Activated T-helper 1 cell treated with anti-CD3 and anti-CD28 coated beads, Interleukin-12 subunit alpha, Interleukin-12 subunit beta, Interleukin-2, Interleukin-4 antibody, amounts not matched to agents 30 ng/mL and 10 ng/mL and 1 ng/mL, durations not matched to agents 14 hours and 24 hours and 36 hours (primary cell): ENCODE measurements at regions not wholly inside any gene's neighbourhood (a gene's known extent, or its start where the extent isn't known, plus 50 kb on each side); places are given as distances from the start of the nearest gene placed in this dataset.

Experiments
- DNase-seq: peaks from one replicate; pipeline ENCODE4 v3.0.0; 2021; ENCODE audit warnings: low spot score
- H3K27ac Mint-ChIP-seq: one replicate; pipeline ENCODE4 v1.8.0; 2021; ENCODE audit warnings: mild to moderate bottlenecking, mixed read lengths
- H3K27me3 Mint-ChIP-seq: one replicate; pipeline ENCODE4 v1.8.0; 2022; ENCODE audit warnings: mild to moderate bottlenecking, moderate library complexity, mixed read lengths; ENCODE audit not compliant: insufficient read depth
- H3K36me3 Mint-ChIP-seq: one replicate; pipeline ENCODE4 v1.8.0; 2021; ENCODE audit warnings: low read depth, mixed read lengths
- H3K4me1 Mint-ChIP-seq: one replicate; pipeline ENCODE4 v1.8.0; 2021; ENCODE audit warnings: low read depth, mixed read lengths
- H3K4me3 Mint-ChIP-seq: one replicate; pipeline ENCODE4 v1.8.0; 2021; ENCODE audit warnings: mild to moderate bottlenecking, moderate library complexity, mixed read lengths
- H3K9me3 Mint-ChIP-seq: one replicate; pipeline ENCODE4 v1.8.0; 2021; ENCODE audit warnings: mixed read lengths
- intact Hi-C: fragments of 100-400 bp; cut with micrococcal nuclease; formaldehyde crosslinking; loops from one replicate; pipeline ENCODE4 v1.15.1; 2024

DNA sequence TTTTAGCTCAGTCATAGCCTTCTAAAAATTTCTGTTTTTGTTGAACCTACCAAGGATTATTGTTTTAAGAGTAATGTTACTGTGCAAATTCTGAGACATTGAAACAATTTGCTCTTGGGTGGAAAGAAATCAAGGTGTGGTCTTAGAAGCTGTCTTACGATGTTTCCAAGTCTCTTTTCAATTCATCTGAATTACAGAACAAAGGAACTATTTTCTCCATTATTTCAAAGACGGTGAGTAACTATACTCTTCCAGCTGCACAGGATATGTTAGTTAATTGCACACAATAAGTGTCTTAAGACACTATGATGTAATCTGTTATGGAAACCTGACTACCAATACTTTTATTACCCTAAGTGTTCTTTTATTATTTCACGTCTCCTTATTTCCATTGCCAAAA is 106.8 kb upstream of the POM121L12 start:
- Mint-ChIP-seq H3K9me3 (peaks cover 31% of the 10 kb centered on the region), H3K4me3 (no peak overlapping the region), H3K27ac (no peak overlapping the region), H3K27me3 (no peaks in the 10 kb centered on the region), H3K36me3 (no peaks in the 10 kb centered on the region), H3K4me1 (no peaks in the 10 kb centered on the region)
- intact Hi-C loops: no loop called here
- DNase-seq: no peak

- Mint-ChIP-seq H3K27ac (no peak overlapping the region), H3K9me3 (peaks cover 32% of the 10 kb centered on the region), H3K4me3 (no peak overlapping the region), H3K27me3 (no peaks in the 10 kb centered on the region), H3K36me3 (no peaks in the 10 kb centered on the region), H3K4me1 (no peaks in the 10 kb centered on the region)
- intact Hi-C loops: no loop called here
- DNase-seq: no peak
Observed at GRCh38 chr7:52925332-52925731, 110.1 kb upstream of the POM121L12 start.

- H3K4me1 Mint-ChIP-seq: no peaks in the 10 kb centered on the region
- no peaks in the 10 kb centered on the region for H3K27me3 Mint-ChIP-seq
- no peaks in the 10 kb centered on the region for H3K36me3 Mint-ChIP-seq
- H3K27ac Mint-ChIP-seq: no peak overlapping the region
- intact Hi-C loops: no loop called here
- H3K4me3 Mint-ChIP-seq: no peak overlapping the region
- no peak for DNase-seq
- peaks cover 30% of the 10 kb centered on the region for H3K9me3 Mint-ChIP-seq
Observed at GRCh38 chr7:52920977-52921376, 114.5 kb upstream of the POM121L12 start.

- Mint-ChIP-seq H3K36me3 (no peaks in the 10 kb centered on the region), H3K4me1 (no peaks in the 10 kb centered on the region), H3K4me3 (no peak overlapping the region), H3K27me3 (no peaks in the 10 kb centered on the region), H3K9me3 (peaks cover 43% of the 10 kb centered on the region), H3K27ac (no peak overlapping the region)
- intact Hi-C loops: no loop called here
- DNase-seq: no peak
Observed at GRCh38 chr7:52917982-52918578, 117.4 kb upstream of the POM121L12 start.

DNA sequence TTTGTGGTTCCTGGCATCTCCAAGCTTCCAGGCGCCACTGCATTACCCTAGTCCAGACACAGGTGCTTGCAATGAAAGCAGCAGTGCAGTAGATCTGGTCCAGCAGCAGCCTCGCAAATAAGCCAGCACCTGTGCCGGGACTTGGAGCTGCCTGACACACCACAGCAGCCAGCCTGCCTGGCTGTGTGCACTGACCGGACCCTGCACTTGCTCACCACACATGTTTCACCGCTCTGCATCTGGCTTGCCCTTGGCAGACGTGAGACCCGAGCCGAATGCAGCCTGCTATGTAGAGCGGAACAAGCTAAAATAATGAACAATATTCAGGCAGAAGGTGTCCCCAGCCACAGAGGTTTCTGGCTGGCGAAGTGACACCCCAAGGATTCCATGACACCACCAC is 123.6 kb upstream of the POM121L12 start:
- Mint-ChIP-seq H3K9me3 (peaks cover 34% of the 10 kb centered on the region), H3K36me3 (no peaks in the 10 kb centered on the region), H3K27ac (no peak overlapping the region), H3K4me1 (no peaks in the 10 kb centered on the region), H3K4me3 (no peak overlapping the region), H3K27me3 (no peaks in the 10 kb centered on the region)
- no peak for DNase-seq
- intact Hi-C loops: no loop called here

DNA sequence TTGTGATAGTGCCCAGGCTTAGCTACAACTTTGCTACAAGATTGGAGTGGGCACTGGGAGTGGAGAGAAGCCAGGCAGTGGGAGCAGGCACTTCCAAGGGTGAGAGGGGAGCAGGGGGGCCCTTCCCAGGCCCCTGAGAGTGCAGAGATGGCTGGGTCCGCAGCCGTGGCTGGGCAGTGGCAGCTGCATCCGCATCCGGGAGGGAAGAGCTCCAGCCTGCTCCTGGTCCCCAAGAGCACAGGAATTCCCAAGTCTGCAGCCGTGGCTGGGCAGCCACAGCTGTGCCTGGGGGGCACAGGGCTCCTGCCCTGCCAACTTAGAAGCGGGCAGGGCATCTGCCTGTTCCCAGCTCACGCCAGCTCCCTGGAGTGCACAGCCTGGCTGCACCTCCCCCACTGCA is 124.1 kb upstream of the POM121L12 start:
- no peak overlapping the region for H3K27ac Mint-ChIP-seq
- H3K36me3 Mint-ChIP-seq: no peaks in the 10 kb centered on the region
- H3K4me3 Mint-ChIP-seq: no peak overlapping the region
- H3K4me1 Mint-ChIP-seq: no peaks in the 10 kb centered on the region
- intact Hi-C loops: no loop called here
- H3K27me3 Mint-ChIP-seq: no peaks in the 10 kb centered on the region
- DNase-seq: no peak
- peaks cover 31% of the 10 kb centered on the region for H3K9me3 Mint-ChIP-seq

DNA sequence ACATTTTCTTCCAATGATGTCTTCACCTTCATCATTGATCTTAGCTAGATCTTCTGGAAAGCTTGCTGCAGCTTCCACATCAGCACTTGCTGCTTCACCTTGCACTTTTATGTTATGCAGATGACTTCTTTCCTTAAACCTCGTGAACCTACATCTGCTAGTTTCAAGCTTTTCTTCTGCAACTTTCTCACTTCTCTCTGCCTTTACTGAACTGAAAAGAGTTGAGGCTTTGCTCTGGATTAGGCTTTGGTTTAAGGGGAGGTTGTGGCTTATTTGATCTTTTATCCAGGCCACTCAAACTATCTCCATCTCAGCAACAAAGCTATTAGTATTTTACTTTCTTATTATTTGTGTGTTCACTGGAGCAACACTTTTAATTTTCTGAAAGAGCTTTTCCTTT is 125.5 kb upstream of the POM121L12 start:
- Mint-ChIP-seq H3K4me1 (no peaks in the 10 kb centered on the region), H3K4me3 (no peak overlapping the region), H3K36me3 (no peaks in the 10 kb centered on the region), H3K27me3 (no peaks in the 10 kb centered on the region), H3K9me3 (peaks cover 35% of the 10 kb centered on the region), H3K27ac (no peak overlapping the region)
- no peak for DNase-seq
- intact Hi-C loops: no loop called here

- intact Hi-C loops: no loop called here
- no peak overlapping the region for H3K4me3 Mint-ChIP-seq
- DNase-seq: no peak
- H3K9me3 Mint-ChIP-seq: peaks cover 30% of the 10 kb centered on the region
- H3K27me3 Mint-ChIP-seq: no peaks in the 10 kb centered on the region
- no peaks in the 10 kb centered on the region for H3K4me1 Mint-ChIP-seq
- no peaks in the 10 kb centered on the region for H3K36me3 Mint-ChIP-seq
- no peak overlapping the region for H3K27ac Mint-ChIP-seq
Observed at GRCh38 chr7:52909131-52909530, 126.3 kb upstream of the POM121L12 start.

DNA sequence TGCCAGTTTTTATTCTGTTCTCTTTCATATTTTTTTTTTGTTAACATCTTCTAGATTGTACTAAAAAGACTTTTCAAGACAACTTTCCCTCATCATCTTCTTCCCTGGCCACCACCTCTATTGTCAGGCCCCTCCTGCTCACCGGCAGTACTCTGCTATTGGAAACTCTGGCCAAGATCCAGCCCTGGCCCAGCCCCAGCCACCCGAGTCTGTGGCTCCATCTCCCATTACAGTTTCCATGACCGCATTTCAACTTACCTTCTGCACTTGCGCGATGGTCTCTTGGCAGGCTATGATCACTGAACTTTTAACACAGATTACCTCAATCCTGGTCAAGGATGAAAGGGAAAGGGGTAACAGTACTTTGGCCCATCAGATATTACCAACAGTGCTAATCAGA is 137.7 kb upstream of the POM121L12 start:
- no peaks in the 10 kb centered on the region for H3K36me3 Mint-ChIP-seq
- H3K27ac Mint-ChIP-seq: no peak overlapping the region
- no peaks in the 10 kb centered on the region for H3K27me3 Mint-ChIP-seq
- no peak for DNase-seq
- H3K4me3 Mint-ChIP-seq: no peak overlapping the region
- no peaks in the 10 kb centered on the region for H3K4me1 Mint-ChIP-seq
- H3K9me3 Mint-ChIP-seq: peaks cover 20% of the 10 kb centered on the region
- intact Hi-C loops: no loop called here

GRCh38 chr7:52897288-52897687 is 138.1 kb upstream of the POM121L12 start:
- H3K36me3 Mint-ChIP-seq: no peaks in the 10 kb centered on the region

DNA sequence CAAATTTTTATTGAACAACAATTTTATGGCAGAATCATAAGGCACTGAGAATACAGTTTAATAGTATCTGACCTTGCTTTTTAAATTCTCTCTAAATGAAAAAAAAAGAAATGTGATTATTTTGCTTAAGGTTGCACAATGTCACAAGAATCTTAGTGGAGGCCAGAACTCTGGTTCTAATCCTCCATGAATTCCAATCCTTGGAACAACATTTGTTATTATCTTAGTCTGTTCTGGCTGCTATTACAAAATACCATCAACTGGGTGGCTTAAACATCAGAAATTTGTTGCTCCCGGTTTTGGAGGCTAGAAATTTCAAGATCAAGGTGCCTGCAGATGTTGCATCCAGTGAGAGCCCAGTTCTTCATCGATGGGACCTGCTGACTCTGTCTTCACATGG is 158.2 kb upstream of the POM121L12 start:
- DNase-seq: no peak
- no peaks in the 10 kb centered on the region for H3K36me3 Mint-ChIP-seq
- no peak overlapping the region for H3K27ac Mint-ChIP-seq
- intact Hi-C loops: no loop called here
- H3K4me3 Mint-ChIP-seq: no peak overlapping the region
- peaks cover 10% of the 10 kb centered on the region for H3K9me3 Mint-ChIP-seq
- H3K4me1 Mint-ChIP-seq: no peaks in the 10 kb centered on the region
- H3K27me3 Mint-ChIP-seq: no peaks in the 10 kb centered on the region

More at GRCh38 chr7:52897288-52897687, 138.1 kb upstream of the POM121L12 start:
- DNase-seq: no peak
- no peak overlapping the region for H3K27ac Mint-ChIP-seq
- no peaks in the 10 kb centered on the region for H3K4me1 Mint-ChIP-seq
- no peaks in the 10 kb centered on the region for H3K27me3 Mint-ChIP-seq
- peaks cover 20% of the 10 kb centered on the region for H3K9me3 Mint-ChIP-seq
- no peak overlapping the region for H3K4me3 Mint-ChIP-seq
- intact Hi-C loops: no loop called here

DNA sequence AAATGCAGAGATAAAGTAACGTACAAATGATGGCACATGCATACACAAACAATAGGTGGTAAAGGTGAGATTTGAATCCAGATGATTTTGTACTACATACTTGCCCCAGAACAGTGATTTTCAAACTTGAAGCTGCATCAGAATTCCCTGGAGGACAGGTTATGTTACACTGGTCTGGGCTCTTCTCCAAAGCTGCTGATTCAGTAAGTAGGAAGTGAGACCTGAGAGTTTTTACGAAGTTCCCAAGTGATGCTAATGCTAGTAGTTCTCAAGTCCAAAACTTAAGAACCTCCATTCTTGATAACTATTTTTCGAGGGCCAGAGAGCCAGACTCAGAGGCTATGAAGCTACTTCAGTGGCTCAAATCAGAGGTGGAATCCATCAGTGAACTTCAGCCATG is 159.0 kb upstream of the POM121L12 start:
- H3K4me3 Mint-ChIP-seq: no peak overlapping the region
- intact Hi-C loops: no loop called here
- H3K36me3 Mint-ChIP-seq: no peaks in the 10 kb centered on the region

GRCh38 chr7:52863652-52864051 is 171.8 kb upstream of the POM121L12 start:
- Mint-ChIP-seq H3K4me3 (no peak overlapping the region), H3K27me3 (no peaks in the 10 kb centered on the region), H3K27ac (no peak overlapping the region), H3K36me3 (no peaks in the 10 kb centered on the region), H3K9me3 (peaks cover 40% of the 10 kb centered on the region), H3K4me1 (no peaks in the 10 kb centered on the region)
- DNase-seq: no peak
- intact Hi-C loops: no loop called here

More for the DNA sequence above, 159.0 kb upstream of the POM121L12 start:
- H3K4me1 Mint-ChIP-seq: no peaks in the 10 kb centered on the region
- H3K27me3 Mint-ChIP-seq: no peaks in the 10 kb centered on the region
- no peak for DNase-seq
- no peak overlapping the region for H3K27ac Mint-ChIP-seq
- H3K9me3 Mint-ChIP-seq: peaks cover 10% of the 10 kb centered on the region

GRCh38 chr7:52862321-52862720 is 173.1 kb upstream of the POM121L12 start:
- no peak for DNase-seq
- no peaks in the 10 kb centered on the region for H3K36me3 Mint-ChIP-seq
- H3K4me3 Mint-ChIP-seq: no peak overlapping the region
- no peaks in the 10 kb centered on the region for H3K4me1 Mint-ChIP-seq
- intact Hi-C loops: no loop called here
- no peak overlapping the region for H3K27ac Mint-ChIP-seq
- no peaks in the 10 kb centered on the region for H3K27me3 Mint-ChIP-seq
- peaks cover 35% of the 10 kb centered on the region for H3K9me3 Mint-ChIP-seq
